AG09309 (cell line): ENCODE measurements at regions not wholly inside any gene's neighbourhood (a gene's known extent, or its start where the extent isn't known, plus 50 kb on each side); places are given as distances from the start of the nearest gene placed in this dataset.
"Not testable (repeated sequence)": the region's sequence is repeated elsewhere in the genome, so short reads cannot be mapped to it uniquely, and the experiment has no call there.

Experiments used
- DNase-seq: peaks from one replicate; pipeline ENCODE4 v3.0.0-alpha.2; 2010; ENCODE audit warnings: low read depth
- H3K4me3 ChIP-seq: 2 replicates; pipeline ENCODE4 v1.5.1; 2011; ENCODE audit warnings: mild to moderate bottlenecking, low read depth, low read length, moderate library complexity; ENCODE audit not compliant: control insufficient read depth
- CTCF ChIP-seq: IDR thresholded peaks from 2 replicates; pipeline ENCODE4 v1.5.1; 2011; ENCODE audit warnings: mild to moderate bottlenecking, low read depth, low read length, inconsistent platforms; ENCODE audit not compliant: insufficient read depth, control insufficient read depth; ENCODE audit errors: missing control alignments

- H3K4me3 ChIP-seq: no peak overlapping the region
- TF ChIP-seq CTCF: no peak
- DNase-seq: no peak
Observed at GRCh38 chr1:233460692-233461091, 133.2 kb downstream of the MAP3K21 start.

- no peak overlapping the region for H3K4me3 ChIP-seq
- TF ChIP-seq CTCF: no peak
- DNase-seq: no peak
Observed at GRCh38 chr1:233461847-233462246, 134.3 kb downstream of the MAP3K21 start.

- TF ChIP-seq CTCF: no peak
- H3K4me3 ChIP-seq: no peak overlapping the region
- no peak for DNase-seq
Observed at GRCh38 chr1:233463333-233463732, 135.8 kb downstream of the MAP3K21 start.

GRCh38 chr1:233465745-233466343 lies 138.3 kb downstream of the MAP3K21 start:
- no peak overlapping the region for H3K4me3 ChIP-seq
- TF ChIP-seq CTCF: no peak
- no peak for DNase-seq

- no peak for DNase-seq
- no peak overlapping the region for H3K4me3 ChIP-seq
- TF ChIP-seq CTCF: no peak
Observed at GRCh38 chr1:233470741-233471499, 143.0 kb upstream of the KCNK1 start.

GRCh38 chr1:233471851-233472250 lies 142.1 kb upstream of the KCNK1 start:
- DNase-seq, H3K4me3 ChIP-seq: not testable (repeated sequence)

GRCh38 chr1:233472796-233473195 lies 141.1 kb upstream of the KCNK1 start:
- not testable (repeated sequence) for DNase-seq, H3K4me3 ChIP-seq
